Keratinocyte (primary cell): ENCODE measurements at regions not wholly inside any gene's neighbourhood (a gene's known extent, or its start where the extent isn't known, plus 50 kb on each side); places are given as distances from the start of the nearest gene placed in this dataset.

Source experiments
- CTCF ChIP-seq, 3 experiments: IDR thresholded peaks in 1 of 3; conservative IDR thresholded peaks in 1 of 3; optimal IDR thresholded peaks in 1 of 3; 2 replicates in 2 of 3; 3 replicates in 1 of 3; pipeline versions ENCODE3 to v1.5.1; 2011; ENCODE audit warnings: low read length in 3 of 3, mild to moderate bottlenecking in 3 of 3, moderate library complexity in 2 of 3, control low read depth in 1 of 3, inconsistent platforms in 1 of 3; ENCODE audit not compliant: insufficient read depth in 2 of 3; ENCODE audit errors: extremely low read depth in 1 of 3
- EZH2 ChIP-seq: IDR thresholded peaks from one replicate; pipeline ENCODE4 v1.6.1; 2012; ENCODE audit warnings: inconsistent platforms, mild to moderate bottlenecking, low read length, moderate library complexity

GRCh38 chr18:59758837-59759236, 61.6 kb upstream of the CCBE1 start:
- TF ChIP-seq CTCF (optimal IDR thresholded peaks at IDR 0.05 in 1 of 3, IDR thresholded peaks at IDR 0.05 in 1 of 3, conservative IDR thresholded peaks at IDR 0.05 in 1 of 3; ENCODE audit: extremely low read depth in 1 of 3, insufficient read depth in 2 of 3, low read length in 3 of 3): no peak
- TF ChIP-seq EZH2: no peak
